Esophagus muscularis mucosa (tissue), 4 donors: ENCODE measurements at regions not wholly inside any gene's neighbourhood (a gene's known extent, or its start where the extent isn't known, plus 50 kb on each side); places are given as distances from the start of the nearest gene placed in this dataset.

Experiments used
- CTCF ChIP-seq, 3 experiments: fragments of 200-600 bp in 2 of 3; fragments of 450-650 bp in 1 of 3; sonication (generic) in 2 of 3; IDR thresholded peaks; one replicate each; pipeline ENCODE4 v1.5.1; 2017 to 2019; ENCODE audit warnings: antibody characterized with exemption in 3 of 3, mild to moderate bottlenecking in 2 of 3, moderate library complexity in 1 of 3
- EP300 ChIP-seq: sonication (generic); formaldehyde crosslinking; IDR thresholded peaks from one replicate; pipeline ENCODE4 v1.6.1; 2017; ENCODE audit warnings: antibody characterized with exemption
- POLR2A ChIP-seq: fragments of 450-650 bp; IDR thresholded peaks from one replicate; pipeline ENCODE4 v1.6.1; 2017; ENCODE audit warnings: antibody characterized with exemption, moderate library complexity, mild to moderate bottlenecking, low read depth
- POLR2AphosphoS5 ChIP-seq, 2 donors: sonication (generic); formaldehyde crosslinking; IDR thresholded peaks; one replicate each; pipeline ENCODE4 v1.6.1; 2017; ENCODE audit warnings: antibody characterized with exemption in 2 of 2

- TF ChIP-seq POLR2A (no peak), CTCF (IDR thresholded peaks at IDR 0.05) (no peak), EP300 (no peak), POLR2AphosphoS5 (IDR thresholded peaks at IDR 0.05) (no peak)
Measured at GRCh38 chr1:69409731-69410456, 157.8 kb upstream of the LRRC7 start.
